ENCODE measurements at regions not wholly inside any gene's neighbourhood (a gene's known extent, or its start where the extent isn't known, plus 50 kb on each side); places are given as distances from the start of the nearest gene placed in this dataset.

GRCh38 chr20:58130156-58130555, 98.3 kb downstream of the ANKRD60 start:
- H3K27ac ChIP-seq (ENCODE audit: low read length), result no peak overlapping the region
- no peak for DNase-seq
- intact Hi-C loops (cut with DNase I), result no loop called here
- H3K27me3 ChIP-seq (ENCODE audit: control insufficient read depth, insufficient read depth), result no peaks in the 10 kb centered on the region
- no peak for ATAC-seq
- H3K9me3 ChIP-seq (ENCODE audit: control insufficient read depth, low read length), result no peaks in the 10 kb centered on the region
- H3K4me3 ChIP-seq (ENCODE audit: low read length), result no peak overlapping the region
- no peaks in the 10 kb centered on the region for H3K4me1 ChIP-seq (ENCODE audit: control insufficient read depth, insufficient read depth, low read length)
- 96% methylated on average over 8 of the region's 8 CpGs for WGBS

- no peaks in the 10 kb centered on the region for H3K27me3 ChIP-seq (ENCODE audit: control insufficient read depth, insufficient read depth)
- no peak for ATAC-seq
- no peaks in the 10 kb centered on the region for H3K9me3 ChIP-seq (ENCODE audit: control insufficient read depth, low read length)
- no peak for DNase-seq
- WGBS, result 60% methylated on average over 13 of the region's 13 CpGs
- H3K4me3 ChIP-seq (ENCODE audit: low read length), result no peak overlapping the region
- no peak overlapping the region for H3K27ac ChIP-seq (ENCODE audit: low read length)
- H3K4me1 ChIP-seq (ENCODE audit: control insufficient read depth, insufficient read depth, low read length), result no peaks in the 10 kb centered on the region
- intact Hi-C loops (cut with DNase I), result no loop called here
These were observed 98.7 kb downstream of the ANKRD60 start for GRCh38 chr20:58129721-58130151.

- Histone ChIP-seq H3K4me3 (ENCODE audit: low read length) (no peak overlapping the region), H3K4me1 (ENCODE audit: control insufficient read depth, insufficient read depth, low read length) (no peaks in the 10 kb centered on the region), H3K27me3 (ENCODE audit: control insufficient read depth, insufficient read depth) (no peaks in the 10 kb centered on the region), H3K27ac (ENCODE audit: low read length) (no peak overlapping the region), H3K9me3 (ENCODE audit: control insufficient read depth, low read length) (no peaks in the 10 kb centered on the region)
- intact Hi-C loops (cut with DNase I), result no loop called here
- no peak for ATAC-seq
- no peak for DNase-seq
- 78% methylated on average over 14 of the region's 14 CpGs for WGBS
These were observed 99.5 kb downstream of the ANKRD60 start for GRCh38 chr20:58128635-58129625.

GRCh38 chr20:58127701-58128111, 100.7 kb downstream of the ANKRD60 start:
- Histone ChIP-seq H3K9me3 (ENCODE audit: control insufficient read depth, low read length) (no peaks in the 10 kb centered on the region), H3K27me3 (ENCODE audit: control insufficient read depth, insufficient read depth) (no peaks in the 10 kb centered on the region), H3K4me3 (ENCODE audit: low read length) (no peak overlapping the region), H3K4me1 (ENCODE audit: control insufficient read depth, insufficient read depth, low read length) (no peaks in the 10 kb centered on the region), H3K27ac (ENCODE audit: low read length) (no peak overlapping the region)
- intact Hi-C loops (cut with DNase I), result no loop called here
- ATAC-seq (peak in 1 of 2 donors; percentile 74), DNase-seq (no peak)
- 46% methylated on average over 6 of the region's 6 CpGs for WGBS

GRCh38 chr20:58125726-58126125, 102.7 kb downstream of the ANKRD60 start:
- Histone ChIP-seq H3K27ac (ENCODE audit: low read length) (no peak overlapping the region), H3K4me3 (ENCODE audit: low read length) (no peak overlapping the region), H3K9me3 (ENCODE audit: control insufficient read depth, low read length) (no peaks in the 10 kb centered on the region), H3K4me1 (ENCODE audit: control insufficient read depth, insufficient read depth, low read length) (no peaks in the 10 kb centered on the region), H3K27me3 (ENCODE audit: control insufficient read depth, insufficient read depth) (no peaks in the 10 kb centered on the region)
- DNase-seq (no peak), ATAC-seq (no peak)
- intact Hi-C loops (cut with DNase I), result no loop called here

GRCh38 chr20:58117944-58118343, 110.5 kb downstream of the ANKRD60 start:
- H3K4me1 ChIP-seq (ENCODE audit: control insufficient read depth, insufficient read depth, low read length), result no peaks in the 10 kb centered on the region
- intact Hi-C loops (cut with DNase I), result no loop called here
- H3K27ac ChIP-seq (ENCODE audit: low read length), result no peak overlapping the region
- no peaks in the 10 kb centered on the region for H3K27me3 ChIP-seq (ENCODE audit: control insufficient read depth, insufficient read depth)
- no peak for ATAC-seq
- peaks cover 2% of the 10 kb centered on the region for H3K9me3 ChIP-seq (ENCODE audit: control insufficient read depth, low read length)
- no peak for DNase-seq
- no peak overlapping the region for H3K4me3 ChIP-seq (ENCODE audit: low read length)

GRCh38 chr20:58116505-58116904, 111.9 kb downstream of the ANKRD60 start:
- no peaks in the 10 kb centered on the region for H3K4me1 ChIP-seq (ENCODE audit: control insufficient read depth, insufficient read depth, low read length)
- H3K9me3 ChIP-seq (ENCODE audit: control insufficient read depth, low read length), result peaks cover 2% of the 10 kb centered on the region
- no peak overlapping the region for H3K4me3 ChIP-seq (ENCODE audit: low read length)
- intact Hi-C loops (cut with DNase I), result no loop called here
- H3K27ac ChIP-seq (ENCODE audit: low read length), result no peak overlapping the region
- ATAC-seq (no peak), DNase-seq (no peak)
- WGBS, result 91% methylated on average over 2 of the region's 2 CpGs
- H3K27me3 ChIP-seq (ENCODE audit: control insufficient read depth, insufficient read depth), result no peaks in the 10 kb centered on the region

GRCh38 chr20:58113716-58114115, 114.7 kb downstream of the ANKRD60 start:
- Histone ChIP-seq H3K4me3 (ENCODE audit: low read length) (no peak overlapping the region), H3K27ac (ENCODE audit: low read length) (no peak overlapping the region), H3K27me3 (ENCODE audit: control insufficient read depth, insufficient read depth) (no peaks in the 10 kb centered on the region), H3K9me3 (ENCODE audit: control insufficient read depth, low read length) (peaks cover 2% of the 10 kb centered on the region), H3K4me1 (ENCODE audit: control insufficient read depth, insufficient read depth, low read length) (no peaks in the 10 kb centered on the region)
- intact Hi-C loops (cut with DNase I), result no loop called here
- WGBS, result 70% methylated on average over 10 of the region's 10 CpGs
- DNase-seq (no peak), ATAC-seq (no peak)

GRCh38 chr20:58112017-58112781, 116.3 kb downstream of the ANKRD60 start:
- H3K4me3 ChIP-seq (ENCODE audit: low read length), result no peak overlapping the region
- H3K27me3 ChIP-seq (ENCODE audit: control insufficient read depth, insufficient read depth), result no peaks in the 10 kb centered on the region
- no peak overlapping the region for H3K27ac ChIP-seq (ENCODE audit: low read length)
- ATAC-seq (no peak), DNase-seq (no peak)
- no peaks in the 10 kb centered on the region for H3K4me1 ChIP-seq (ENCODE audit: control insufficient read depth, insufficient read depth, low read length)
- intact Hi-C loops (cut with DNase I), result no loop called here
- no peaks in the 10 kb centered on the region for H3K9me3 ChIP-seq (ENCODE audit: control insufficient read depth, low read length)
- 66% methylated on average over 7 of the region's 7 CpGs for WGBS

- WGBS, result 85% methylated on average over 18 of the region's 18 CpGs
- Histone ChIP-seq H3K27ac (ENCODE audit: low read length) (no peak overlapping the region), H3K4me1 (ENCODE audit: control insufficient read depth, insufficient read depth, low read length) (no peaks in the 10 kb centered on the region), H3K9me3 (ENCODE audit: control insufficient read depth, low read length) (no peaks in the 10 kb centered on the region), H3K4me3 (ENCODE audit: low read length) (no peak overlapping the region), H3K27me3 (ENCODE audit: control insufficient read depth, insufficient read depth) (no peaks in the 10 kb centered on the region)
- ATAC-seq (no peak), DNase-seq (no peak)
- intact Hi-C loops (cut with DNase I), result no loop called here
These were observed 117.0 kb downstream of the ANKRD60 start for GRCh38 chr20:58111310-58112016.
